ENCODE measurements at regions not wholly inside any gene's neighbourhood (a gene's known extent, or its start where the extent isn't known, plus 50 kb on each side); places are given as distances from the start of the nearest gene placed in this dataset.

DNA sequence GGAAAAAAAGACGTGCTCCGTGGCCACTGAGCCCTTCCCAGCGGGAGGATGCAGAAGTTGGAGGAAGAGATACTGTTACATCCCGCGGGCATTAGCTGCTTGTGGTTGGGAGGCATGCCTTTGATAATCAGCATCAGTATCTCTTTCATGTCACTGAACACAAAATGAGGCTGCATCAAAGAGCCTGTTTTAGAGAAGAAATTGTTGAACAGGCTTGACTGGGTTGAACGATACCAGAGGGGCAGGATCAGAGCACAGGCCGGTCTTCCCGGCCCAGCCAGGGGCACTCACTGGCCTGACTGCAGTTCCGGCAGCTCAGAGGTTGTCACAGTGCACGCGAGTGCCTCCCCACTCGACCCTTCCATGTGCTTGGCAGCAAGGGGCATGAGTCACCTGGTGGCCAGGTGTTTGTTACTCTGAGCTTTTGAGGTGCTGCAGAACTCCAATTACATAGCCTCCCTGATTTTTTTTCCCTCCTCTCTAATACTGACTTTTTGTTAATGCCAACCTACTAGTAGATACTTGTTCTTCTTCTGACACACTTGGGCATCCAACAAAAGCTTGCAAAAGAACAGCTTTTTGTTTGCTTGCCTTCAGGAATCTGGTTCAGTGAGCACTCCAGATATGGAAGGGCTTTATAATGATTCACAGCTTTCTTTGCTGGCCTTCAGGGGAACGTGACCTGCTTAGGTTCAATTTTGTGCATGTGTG is 121.6 kb downstream of the VAPA start:
- no peak for DNase-seq

DNA sequence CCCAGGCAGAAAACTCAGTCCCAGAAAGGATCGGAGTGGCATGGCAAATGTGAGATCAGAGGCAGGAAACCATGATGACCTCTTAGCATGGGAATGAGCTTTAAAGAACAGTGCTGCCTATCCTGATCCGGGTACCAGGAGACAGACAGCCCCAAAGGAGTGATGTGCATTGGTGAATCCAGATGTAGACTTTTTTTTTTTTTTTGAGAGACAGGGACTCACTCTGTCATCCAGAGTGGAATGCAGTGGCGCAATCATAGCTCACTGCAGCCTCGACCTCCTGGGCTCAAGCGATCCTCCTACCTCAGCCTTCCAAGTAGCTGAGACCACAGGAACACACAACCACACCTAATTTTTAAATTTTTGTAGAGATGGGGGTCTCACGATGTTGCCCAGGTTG is 122.7 kb downstream of the VAPA start:
- DNase-seq, result no peak

- no peak for DNase-seq
These were observed 123.4 kb downstream of the VAPA start for GRCh38 chr18:10037181-10037580.

DNA sequence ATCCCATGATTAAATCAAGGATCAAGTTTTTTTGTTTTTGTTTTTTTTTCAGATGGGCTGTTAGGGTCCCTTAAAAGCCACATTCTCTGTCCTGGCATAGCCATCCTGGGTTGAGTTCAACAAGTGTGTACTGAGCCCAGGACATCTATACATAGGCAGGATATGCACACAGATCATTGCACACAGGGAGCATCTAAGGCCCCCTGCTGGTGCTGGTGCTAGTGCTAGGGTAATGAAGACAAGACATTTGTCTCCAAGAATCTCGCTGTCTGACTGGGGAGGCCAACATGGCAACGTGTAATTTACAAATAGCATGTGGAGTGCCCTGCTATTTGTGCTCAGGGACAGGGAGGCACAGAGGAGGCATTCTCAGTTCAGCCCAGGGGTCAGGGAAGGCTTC is 124.5 kb downstream of the VAPA start:
- no peak for DNase-seq

GRCh38 chr18:10040287-10041011 is 126.6 kb downstream of the VAPA start:
- DNase-seq, result no peak

GRCh38 chr18:10041180-10041579 is 127.4 kb downstream of the VAPA start:
- no peak for DNase-seq

DNA sequence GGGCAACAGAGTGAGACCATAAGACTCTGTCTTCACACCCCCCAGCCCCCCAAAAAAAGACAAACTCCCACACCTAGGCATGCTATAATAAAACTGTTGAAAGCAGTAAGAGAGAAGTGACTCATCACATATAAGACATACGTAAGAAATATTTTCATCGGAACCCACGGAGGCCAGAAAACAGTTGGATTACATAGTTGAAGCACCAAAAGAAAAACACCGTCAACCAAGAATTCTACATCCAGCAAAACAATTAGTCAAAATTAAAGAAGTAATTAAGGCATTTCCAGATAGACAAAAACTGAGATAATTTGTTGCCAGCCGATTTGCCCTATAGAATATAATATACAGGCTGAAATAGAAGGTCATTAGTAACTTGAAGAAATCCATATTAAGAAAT is 128.7 kb downstream of the VAPA start:
- DNase-seq, result no peak

- DNase-seq, result no peak
These were observed 130.2 kb downstream of the VAPA start for GRCh38 chr18:10044054-10044453.

DNA sequence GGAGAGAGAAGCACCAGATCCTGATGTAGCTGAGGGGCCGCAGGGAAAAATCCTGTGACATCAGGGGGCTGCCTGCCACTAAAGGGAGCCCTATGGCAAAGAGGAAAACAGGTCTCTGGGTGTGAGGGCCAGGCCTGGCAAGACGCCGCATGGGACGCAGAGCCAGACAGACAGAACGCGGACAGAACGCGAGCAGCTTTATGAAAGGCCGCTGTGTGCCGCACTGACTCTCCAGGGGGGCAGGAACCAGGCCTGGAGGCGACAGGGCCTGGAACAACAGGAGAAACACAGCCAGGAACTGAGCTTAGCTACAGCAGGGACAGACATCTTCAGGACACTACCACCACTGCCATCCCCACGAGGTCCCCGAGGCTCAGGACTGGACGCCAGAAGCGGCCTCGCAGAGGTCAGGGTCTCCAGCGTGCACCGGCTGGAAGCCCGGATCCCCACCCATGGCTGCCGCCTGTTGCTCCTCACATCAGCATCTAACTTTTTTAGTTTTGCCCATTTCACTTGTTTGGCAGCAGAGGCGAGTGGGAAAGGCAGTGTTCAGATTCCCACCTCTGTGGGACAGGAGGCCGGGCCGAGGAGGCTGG is 131.6 kb downstream of the VAPA start:
- no peak for DNase-seq

DNA sequence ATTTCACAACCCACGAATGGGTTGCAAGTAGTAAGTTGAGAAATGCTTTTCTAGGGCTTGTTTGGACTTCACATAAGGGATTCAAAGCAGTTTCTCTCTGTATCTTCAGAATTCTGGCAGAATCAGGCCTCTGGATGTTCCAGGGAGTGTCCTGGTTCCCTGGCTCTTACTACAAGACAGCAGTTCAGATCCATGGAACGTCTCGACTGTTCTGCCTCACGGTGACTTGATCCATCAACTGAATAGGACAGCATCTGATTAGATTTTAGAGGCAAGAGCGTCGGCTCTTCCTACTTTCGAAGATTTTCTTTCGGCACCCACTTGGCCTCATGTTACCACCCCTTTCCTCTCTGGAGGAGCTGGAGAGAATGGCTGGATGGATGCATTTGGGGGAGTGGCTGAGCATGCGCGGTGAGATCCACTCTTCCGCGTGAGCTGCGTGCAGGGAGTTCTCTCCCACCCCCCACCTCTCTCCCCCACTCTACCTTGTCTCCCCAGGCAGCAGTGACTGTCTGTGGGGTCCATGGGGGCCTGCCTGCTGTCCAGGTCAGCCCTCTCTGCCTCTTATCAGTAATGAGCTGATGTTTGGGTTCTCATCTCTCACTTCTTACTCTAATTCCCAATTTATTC is 132.5 kb downstream of the VAPA start:
- DNase-seq, result no peak

DNA sequence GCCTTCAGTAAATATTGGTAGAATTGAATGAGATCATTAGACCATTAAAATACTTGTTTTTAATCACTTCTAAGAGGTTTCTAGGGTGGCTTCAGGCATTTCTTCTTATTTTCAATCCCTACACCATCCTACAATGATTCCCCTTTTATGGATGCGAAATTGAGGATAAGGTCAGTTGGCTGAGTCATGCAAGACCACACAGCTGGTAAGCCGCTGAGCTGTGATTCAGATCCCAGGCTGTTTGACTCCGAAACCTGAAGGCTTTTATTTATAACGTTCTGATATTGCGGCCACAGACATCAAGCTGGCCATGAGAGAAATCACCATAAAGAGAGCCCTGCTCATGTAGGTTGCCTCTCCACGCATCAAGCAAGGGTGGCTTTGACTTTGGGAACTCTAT is 133.4 kb downstream of the VAPA start:
- no peak for DNase-seq

DNA sequence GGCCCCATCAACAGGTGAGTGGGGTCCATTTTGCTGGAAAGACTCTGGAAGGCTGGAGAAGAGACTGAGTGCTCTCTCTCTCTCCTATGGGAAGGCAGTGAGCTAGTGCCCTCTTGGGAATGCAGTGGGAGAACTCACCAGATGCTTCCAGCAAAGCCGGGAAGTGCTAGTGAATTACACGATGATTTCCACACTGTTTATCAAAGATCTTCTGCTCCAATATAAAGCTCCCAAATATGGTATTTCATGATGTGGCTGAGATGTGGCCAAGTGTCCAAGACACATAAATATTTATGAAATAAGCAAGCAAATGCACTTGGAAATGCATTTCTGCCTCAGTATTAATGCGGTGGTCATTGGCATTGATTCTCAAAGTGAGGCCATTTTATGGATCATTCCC is 135.9 kb downstream of the VAPA start:
- DNase-seq, result no peak

DNA sequence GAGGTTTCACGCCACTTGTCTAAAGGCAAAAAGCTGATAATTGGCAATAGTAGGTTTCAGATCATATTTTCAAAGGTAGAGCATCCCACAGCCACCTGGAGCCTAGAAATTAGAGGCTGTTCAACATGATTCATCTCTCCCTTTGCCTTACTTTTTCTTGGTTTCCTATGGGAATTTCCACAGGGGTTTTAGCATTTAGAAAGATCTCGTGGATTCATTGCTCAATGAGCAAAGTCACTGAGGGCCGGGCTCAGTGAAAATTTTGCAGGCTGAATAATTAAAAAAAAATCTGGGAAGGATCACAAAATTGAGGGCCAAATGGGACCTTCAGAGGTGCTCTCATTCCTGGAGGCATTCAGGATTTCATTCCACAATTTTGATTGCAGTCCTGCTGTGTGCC is 137.1 kb downstream of the VAPA start:
- DNase-seq, result no peak

DNA sequence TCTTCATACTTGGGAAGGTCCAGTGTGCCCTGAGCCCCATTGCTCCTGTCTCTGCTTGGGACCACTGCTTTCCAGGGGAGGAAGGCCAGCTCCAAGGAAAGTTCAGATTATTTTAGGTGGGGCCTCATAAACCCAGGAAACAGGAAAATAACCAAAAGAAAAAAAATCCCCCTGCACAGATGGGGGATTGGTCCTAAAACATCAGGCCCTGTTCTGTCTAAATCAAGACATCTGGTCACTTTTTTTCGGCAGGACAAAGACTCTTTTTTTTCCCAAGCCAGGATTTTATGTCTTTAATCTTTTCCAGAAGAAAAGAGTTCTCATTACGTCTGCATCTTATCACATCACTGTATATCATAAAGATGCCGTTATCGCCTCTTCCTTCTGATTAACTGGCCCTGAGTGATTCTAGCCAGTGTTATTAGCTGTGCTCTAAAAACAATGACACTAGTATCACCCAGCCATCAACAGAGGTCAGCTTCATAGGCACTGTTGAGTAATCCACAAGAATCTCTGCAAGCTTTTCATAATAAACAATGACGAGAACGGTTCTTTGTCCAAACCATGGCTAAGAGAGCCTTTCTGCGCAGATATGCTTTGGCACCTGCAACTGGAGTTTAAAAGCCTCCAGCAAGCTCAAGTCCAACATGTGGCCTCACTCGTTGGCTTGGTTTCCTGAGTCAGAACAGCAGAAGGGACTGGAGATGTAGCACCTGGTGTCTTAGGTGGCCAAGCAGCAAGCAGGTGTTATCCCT is 138.2 kb downstream of the VAPA start:
- no peak for DNase-seq

DNA sequence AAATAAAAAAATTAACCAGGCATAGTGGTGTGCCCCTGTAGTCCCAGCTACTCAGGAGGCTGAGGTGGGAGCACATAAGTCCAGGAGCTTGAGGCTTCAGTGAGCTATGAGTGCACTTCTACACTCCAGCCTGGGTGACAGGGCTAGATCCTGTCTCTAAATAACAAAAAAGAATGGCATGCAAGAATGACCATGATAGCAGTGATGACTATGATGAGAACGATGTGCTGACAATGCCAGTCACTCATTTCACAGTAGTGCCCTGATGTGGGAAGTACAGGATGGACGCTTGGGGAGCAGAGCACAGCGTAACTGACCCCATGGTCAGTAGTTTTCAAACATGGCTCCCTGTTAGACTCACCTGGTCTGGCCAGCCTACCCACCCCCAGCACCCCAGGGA is 139.1 kb downstream of the VAPA start:
- no peak for DNase-seq

- no peak for DNase-seq
These were observed 140.0 kb downstream of the VAPA start for GRCh38 chr18:10053861-10054260.

DNA sequence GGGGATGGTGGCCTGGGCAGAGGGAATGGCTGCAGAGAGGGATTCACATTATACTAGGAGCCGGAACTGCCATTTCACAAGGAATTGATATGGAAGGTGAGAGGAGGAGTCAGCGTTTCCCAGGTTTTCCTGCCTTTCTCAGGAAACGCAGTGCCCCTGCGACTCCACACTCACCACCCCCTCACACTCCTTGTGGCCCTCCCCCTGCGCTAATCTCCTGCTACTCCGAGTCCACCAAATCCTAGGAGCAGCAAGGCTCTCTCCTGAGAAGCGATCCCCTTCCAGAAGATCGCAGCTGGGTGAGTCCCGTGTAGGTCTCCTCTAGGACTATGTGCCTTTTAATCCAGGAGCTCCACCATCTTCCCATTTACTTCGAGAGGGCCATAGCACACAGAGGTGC is 140.6 kb downstream of the VAPA start:
- DNase-seq, result no peak

DNA sequence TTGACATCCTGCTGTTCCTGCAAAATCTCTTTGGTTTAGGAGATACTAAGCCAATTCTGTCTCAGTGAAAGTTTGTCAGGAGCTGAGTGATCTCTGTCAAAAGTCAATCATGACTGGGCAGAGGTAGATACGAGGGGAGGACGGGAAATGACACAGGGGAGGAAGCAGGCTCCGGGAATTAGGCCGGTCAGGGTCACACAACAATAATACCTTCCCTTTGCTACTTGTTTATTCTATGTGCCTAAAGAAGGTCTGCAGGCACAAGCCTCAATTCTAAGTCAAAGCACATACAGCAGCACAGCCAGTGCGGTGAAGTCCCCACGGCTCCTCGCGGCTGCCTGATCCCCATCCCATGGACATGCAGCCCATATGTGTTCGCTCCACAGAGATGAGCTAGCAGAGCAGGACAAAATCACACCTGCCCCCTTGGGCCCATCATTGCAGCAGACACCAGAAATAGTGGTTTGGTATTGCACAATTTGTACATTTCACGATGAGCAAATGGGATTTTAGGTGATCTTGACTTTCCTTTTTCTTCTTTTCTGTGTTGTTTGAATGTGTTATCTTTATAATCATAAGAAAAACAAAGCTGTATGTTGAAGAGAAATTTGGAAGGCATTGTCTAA is 141.4 kb downstream of the VAPA start:
- DNase-seq, result no peak

DNA sequence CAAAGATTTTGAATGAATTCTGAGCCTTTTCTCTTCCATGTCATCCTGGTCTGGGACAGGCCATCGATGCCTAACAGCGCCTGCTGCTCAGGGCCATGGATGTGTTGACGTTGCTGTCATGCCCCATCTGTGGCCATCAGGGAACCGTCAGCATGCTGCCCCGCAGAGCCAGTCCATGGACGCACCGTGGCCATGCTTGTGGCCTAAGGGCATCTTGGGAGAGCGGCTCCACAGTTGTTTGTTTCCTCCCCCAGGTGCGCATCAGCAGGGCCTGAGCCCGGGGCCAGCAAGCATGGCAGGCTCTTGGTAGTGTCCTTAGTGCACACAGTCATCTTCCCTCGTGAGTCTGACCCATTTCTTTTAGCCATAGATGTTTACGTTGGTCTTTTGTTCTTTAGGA is 142.7 kb downstream of the VAPA start:
- no peak for DNase-seq

- no peak for DNase-seq
These were observed 143.6 kb downstream of the VAPA start for GRCh38 chr18:10057401-10057893.

- DNase-seq, result no peak
These were observed 144.3 kb downstream of the VAPA start for GRCh38 chr18:10057894-10058791.
